ENCODE measurements at regions not wholly inside any gene's neighbourhood (a gene's known extent, or its start where the extent isn't known, plus 50 kb on each side); places are given as distances from the start of the nearest gene placed in this dataset.

DNA sequence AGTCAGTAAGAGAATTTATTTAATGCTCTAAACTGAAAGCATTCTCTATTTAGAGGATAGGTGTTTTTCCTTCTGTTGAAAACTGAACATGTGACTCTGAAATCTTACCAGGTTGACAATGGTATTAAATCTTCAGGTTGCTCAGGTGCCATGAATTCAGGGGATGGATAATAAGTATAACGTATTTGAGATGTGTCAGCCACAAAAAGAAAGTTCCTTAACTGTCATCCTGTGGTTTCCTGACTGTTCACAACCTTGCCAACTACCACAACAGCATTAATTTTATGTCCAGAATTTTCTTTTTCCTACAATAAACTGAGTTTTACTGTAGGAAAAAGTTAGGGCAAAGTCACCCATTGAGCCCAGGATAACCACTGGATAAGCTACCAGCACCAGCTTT lies 243.3 kb upstream of the PSMD7 start (continued):
- TF ChIP-seq ZNF462 (CRISPR knock-in tag; IDR thresholded peaks at IDR 0.05) (no peak), JUNB (IDR thresholded peaks at IDR 0.05; ENCODE audit: unreplicated experiment) (no peak), EZH2phosphoT487 (IDR thresholded peaks at IDR 0.05; ENCODE audit: unreplicated experiment) (no peak), ETS1 (IDR thresholded peaks at IDR 0.05) (no peak)
- TF ChIP-seq, protein P1, sequence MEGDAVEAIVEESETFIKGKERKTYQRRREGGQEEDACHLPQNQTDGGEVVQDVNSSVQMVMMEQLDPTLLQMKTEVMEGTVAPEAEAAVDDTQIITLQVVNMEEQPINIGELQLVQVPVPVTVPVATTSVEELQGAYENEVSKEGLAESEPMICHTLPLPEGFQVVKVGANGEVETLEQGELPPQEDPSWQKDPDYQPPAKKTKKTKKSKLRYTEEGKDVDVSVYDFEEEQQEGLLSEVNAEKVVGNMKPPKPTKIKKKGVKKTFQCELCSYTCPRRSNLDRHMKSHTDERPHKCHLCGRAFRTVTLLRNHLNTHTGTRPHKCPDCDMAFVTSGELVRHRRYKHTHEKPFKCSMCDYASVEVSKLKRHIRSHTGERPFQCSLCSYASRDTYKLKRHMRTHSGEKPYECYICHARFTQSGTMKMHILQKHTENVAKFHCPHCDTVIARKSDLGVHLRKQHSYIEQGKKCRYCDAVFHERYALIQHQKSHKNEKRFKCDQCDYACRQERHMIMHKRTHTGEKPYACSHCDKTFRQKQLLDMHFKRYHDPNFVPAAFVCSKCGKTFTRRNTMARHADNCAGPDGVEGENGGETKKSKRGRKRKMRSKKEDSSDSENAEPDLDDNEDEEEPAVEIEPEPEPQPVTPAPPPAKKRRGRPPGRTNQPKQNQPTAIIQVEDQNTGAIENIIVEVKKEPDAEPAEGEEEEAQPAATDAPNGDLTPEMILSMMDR (conservative IDR thresholded peaks at IDR 0.05; ENCODE audit: low read depth in 2 of 2) = no peak

DNA sequence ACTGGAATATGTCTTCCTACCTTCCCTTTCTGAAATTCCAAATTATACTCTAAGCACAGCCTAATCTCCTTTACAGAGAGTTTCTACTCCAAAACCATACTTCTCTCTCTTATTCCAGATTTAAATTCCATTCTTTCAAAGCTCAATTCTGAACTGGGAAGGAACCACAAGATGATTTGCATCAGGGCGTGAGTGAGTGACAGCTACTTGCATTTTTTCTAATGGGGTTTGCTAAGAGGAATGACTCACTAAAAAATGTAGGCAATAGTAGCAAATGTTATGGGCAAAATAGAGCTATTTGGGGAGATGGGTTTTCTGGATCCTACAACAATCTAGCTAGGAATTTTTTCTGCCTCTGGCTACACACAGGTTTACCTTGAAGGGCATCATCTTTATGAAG lies 244.6 kb upstream of the PSMD7 start:
- DNase-seq (ENCODE audit: low spot score) = no peak
- Histone ChIP-seq H3K4me2 (no peak overlapping the region), H3K36me3 (ENCODE audit: insufficient read depth) (no peaks in the 10 kb centered on the region), H3K27ac (ENCODE audit: low read depth) (no peak overlapping the region), H3K9me2 (ENCODE audit: insufficient read depth) (no peaks in the 10 kb centered on the region), H2AFZ (peak overlapping the region; percentile 76; the same call in 1 of the 2 replicates), H3K4me3 (no peak overlapping the region), H3F3A (replicated peaks; ENCODE audit: low read depth) (no peaks in the 10 kb centered on the region), H3K79me2 (replicated peaks; ENCODE audit: insufficient read depth) (no peaks in the 10 kb centered on the region), H4K20me1 (replicated peaks; ENCODE audit: insufficient read depth) (no peaks in the 10 kb centered on the region), H3K27me3 (ENCODE audit: insufficient read depth) (no peaks in the 10 kb centered on the region), H3K4me1 (ENCODE audit: insufficient read depth) (no peaks in the 10 kb centered on the region)
- no peak for ATAC-seq
- Mint-ChIP-seq H3K9me3 (peaks cover 22% of the 10 kb centered on the region), H3K27me3 (ENCODE audit: insufficient read depth, low read depth, poor library complexity) (no peaks in the 10 kb centered on the region), H3K4me3 (no peak overlapping the region), H3K4me1 (no peaks in the 10 kb centered on the region), H3K27ac (no peak overlapping the region), H3K36me3 (ENCODE audit: low read depth) (peaks cover 18% of the 10 kb centered on the region; the same call in 2 of the 3 replicates)
- TF ChIP-seq EZH2 (IDR thresholded peaks at IDR 0.05; ENCODE audit: low read depth, unreplicated experiment) = no peak
- TF ChIP-seq CREB1 (CRISPR knock-in tag; IDR thresholded peaks at IDR 0.05; ENCODE audit: low read depth) = no peak
- TF ChIP-seq POLR2AphosphoS5 (IDR thresholded peaks at IDR 0.05; ENCODE audit: low read depth) = no peak
- no peak for TF ChIP-seq NANOG (IDR thresholded peaks at IDR 0.05; ENCODE audit: borderline replicate concordance)
